OCI-LY7 (cell line): ENCODE measurements at regions not wholly inside any gene's neighbourhood (a gene's known extent, or its start where the extent isn't known, plus 50 kb on each side); places are given as distances from the start of the nearest gene placed in this dataset.

Experiments
- BruUV-seq: library from RNA; stranded (reverse); fragments of 400-500 nt; replicated peaks from 2 replicates; lab custom pipeline; 2021; lab: Mats Ljungman, UMichigan
- CTCF ChIA-PET: fragments of 300-600 bp; sonication (Branson Sonifier 250); formaldehyde crosslinking; loops from one replicate; lab custom pipeline; 2022; ENCODE audit warnings: antibody characterized with exemption; ENCODE audit not compliant: unreplicated experiment; lab: Charles Lee
- POLR2A ChIA-PET: fragments of 300-600 bp; sonication (Branson Sonifier 250); formaldehyde crosslinking; loops from one replicate; lab custom pipeline; 2022; ENCODE audit warnings: antibody characterized with exemption; lab: Charles Lee
- DNase-seq: peaks from one replicate; pipeline ENCODE4 v3.0.0-alpha.2; 2015; ENCODE audit warnings: low spot score
- H2AFZ ChIP-seq: fragments of 200-600 bp; sonication (generic), shearing (Covaris generic); 2 replicates; pipeline ENCODE4 v1.6.1; 2014; ENCODE audit warnings: mild to moderate bottlenecking, antibody characterized with exemption, low read length, moderate library complexity
- H3K27ac ChIP-seq: fragments of 200-600 bp; sonication (generic); 2 replicates; pipeline ENCODE4 v1.5.1; 2014; ENCODE audit warnings: mixed run types, low read depth, mild to moderate bottlenecking, moderate library complexity, low read length, inconsistent platforms; ENCODE audit not compliant: poor library complexity, severe bottlenecking
- H3K36me3 ChIP-seq: fragments of 200-600 bp; sonication (generic); 2 replicates; pipeline ENCODE4 v1.6.1; 2014; ENCODE audit warnings: mild to moderate bottlenecking, antibody characterized with exemption, low read length, moderate library complexity, mixed read lengths; ENCODE audit not compliant: insufficient read depth
- H3K4me1 ChIP-seq: fragments of 200-600 bp; sonication (generic); 2 replicates; pipeline ENCODE4 v1.5.1; 2014; ENCODE audit warnings: mild to moderate bottlenecking, low read length; ENCODE audit not compliant: insufficient read depth, poor library complexity, severe bottlenecking
- H3K4me2 ChIP-seq: fragments of 200-600 bp; sonication (generic); 2 replicates; pipeline ENCODE4 v1.6.1; 2014; ENCODE audit warnings: mild to moderate bottlenecking, low read length
- H3K4me3 ChIP-seq: fragments of 200-600 bp; sonication (generic); 2 replicates; pipeline ENCODE4 v1.5.1; 2014; ENCODE audit warnings: mild to moderate bottlenecking, low read depth, low read length; ENCODE audit not compliant: poor library complexity, severe bottlenecking
- H3K79me2 ChIP-seq: fragments of 200-600 bp; sonication (generic); 2 replicates; pipeline ENCODE4 v1.6.1; 2016; ENCODE audit warnings: low read depth, mild to moderate bottlenecking, low read length, moderate library complexity, mixed read lengths; ENCODE audit not compliant: insufficient read depth
- H3K9me2 ChIP-seq: fragments of 200-600 bp; sonication (generic); 2 replicates; pipeline ENCODE4 v1.6.1; 2016; ENCODE audit warnings: mild to moderate bottlenecking, low read length, mixed read lengths; ENCODE audit not compliant: insufficient read depth
- H3K9me3 ChIP-seq: fragments of 200-600 bp; sonication (generic); 2 replicates; pipeline ENCODE4 v1.6.1; 2014; ENCODE audit warnings: mild to moderate bottlenecking, mixed run types, low read length, mixed read lengths
- H4K20me1 ChIP-seq: fragments of 200-600 bp; sonication (generic); 2 replicates; pipeline ENCODE4 v1.6.1; 2014; ENCODE audit warnings: mild to moderate bottlenecking, antibody characterized with exemption, low read length, moderate library complexity, mixed read lengths; ENCODE audit not compliant: insufficient read depth
- EZH2phosphoT487 ChIP-seq: fragments of 200-600 bp; sonication (generic); IDR thresholded peaks from 2 replicates; pipeline ENCODE4 v1.6.1; 2018; ENCODE audit warnings: low read depth, borderline replicate concordance, mild to moderate bottlenecking, mixed run types, antibody characterized with exemption, low read length, moderate library complexity, mixed read lengths
- intact Hi-C: fragments of 100-400 bp; cut with micrococcal nuclease; formaldehyde crosslinking; loops from one replicate; pipeline ENCODE4 v1.10.0; 2022; ENCODE audit not compliant: unreplicated experiment
- TF ChIP-seq, protein P1 (sequence below): fragments of 200-600 bp; sonication (generic); conservative IDR thresholded peaks from 2 replicates; pipeline ENCODE4 v1.5.1; 2014; ENCODE audit warnings: mild to moderate bottlenecking, antibody characterized with exemption, low read length, moderate library complexity, mixed read lengths

GRCh38 chr14:97543221-97543620, 746.0 kb downstream of the VRK1 start:
- H3K4me1 ChIP-seq: no peaks in the 10 kb centered on the region
- no peak overlapping the region for H3K27ac ChIP-seq
- H3K4me3 ChIP-seq: no peak overlapping the region
- POLR2A ChIA-PET: no interaction called here
- no peaks in the 10 kb centered on the region for H3K9me2 ChIP-seq
- no peak for TF ChIP-seq EZH2phosphoT487
- TF ChIP-seq, protein P1, sequence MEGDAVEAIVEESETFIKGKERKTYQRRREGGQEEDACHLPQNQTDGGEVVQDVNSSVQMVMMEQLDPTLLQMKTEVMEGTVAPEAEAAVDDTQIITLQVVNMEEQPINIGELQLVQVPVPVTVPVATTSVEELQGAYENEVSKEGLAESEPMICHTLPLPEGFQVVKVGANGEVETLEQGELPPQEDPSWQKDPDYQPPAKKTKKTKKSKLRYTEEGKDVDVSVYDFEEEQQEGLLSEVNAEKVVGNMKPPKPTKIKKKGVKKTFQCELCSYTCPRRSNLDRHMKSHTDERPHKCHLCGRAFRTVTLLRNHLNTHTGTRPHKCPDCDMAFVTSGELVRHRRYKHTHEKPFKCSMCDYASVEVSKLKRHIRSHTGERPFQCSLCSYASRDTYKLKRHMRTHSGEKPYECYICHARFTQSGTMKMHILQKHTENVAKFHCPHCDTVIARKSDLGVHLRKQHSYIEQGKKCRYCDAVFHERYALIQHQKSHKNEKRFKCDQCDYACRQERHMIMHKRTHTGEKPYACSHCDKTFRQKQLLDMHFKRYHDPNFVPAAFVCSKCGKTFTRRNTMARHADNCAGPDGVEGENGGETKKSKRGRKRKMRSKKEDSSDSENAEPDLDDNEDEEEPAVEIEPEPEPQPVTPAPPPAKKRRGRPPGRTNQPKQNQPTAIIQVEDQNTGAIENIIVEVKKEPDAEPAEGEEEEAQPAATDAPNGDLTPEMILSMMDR: no peak
- no TSS peak for BruUV-seq
- H4K20me1 ChIP-seq: no peaks in the 10 kb centered on the region
- no peak overlapping the region for H3K4me2 ChIP-seq
- DNase-seq: no peak
- no peaks in the 10 kb centered on the region for H3K79me2 ChIP-seq
- H3K9me3 ChIP-seq: no peaks in the 10 kb centered on the region
- no peaks in the 10 kb centered on the region for H3K36me3 ChIP-seq
- intact Hi-C loops: no loop called here
- no peak overlapping the region for H2AFZ ChIP-seq
- CTCF ChIA-PET: no interaction called here

DNA sequence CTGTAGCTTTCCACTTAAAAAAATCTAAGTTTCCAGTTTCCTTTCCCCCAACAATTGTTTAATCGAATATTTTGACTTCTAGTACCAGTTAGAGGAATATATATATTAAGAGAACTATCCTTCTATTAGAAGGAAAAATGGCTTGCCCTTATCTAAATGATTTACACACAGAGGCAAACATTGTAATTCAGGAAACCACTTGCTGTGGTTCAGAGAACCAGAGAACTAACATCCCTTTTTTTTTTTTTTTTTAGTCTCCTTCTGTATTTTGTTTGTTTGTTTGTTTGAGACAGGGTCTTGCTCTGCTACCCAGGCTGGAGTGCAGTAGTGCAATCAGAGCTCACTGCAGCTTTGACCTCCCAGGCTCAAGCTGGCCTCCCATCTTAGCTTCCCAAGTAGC, 746.6 kb downstream of the VRK1 start:
- POLR2A ChIA-PET: no interaction called here
- no TSS peak for BruUV-seq
- H3K4me2 ChIP-seq: no peak overlapping the region
- H4K20me1 ChIP-seq: no peaks in the 10 kb centered on the region
- intact Hi-C loops: no loop called here
- no peaks in the 10 kb centered on the region for H3K79me2 ChIP-seq
- no peaks in the 10 kb centered on the region for H3K4me1 ChIP-seq
- H3K27ac ChIP-seq: no peak overlapping the region
- no peak overlapping the region for H3K4me3 ChIP-seq
- DNase-seq: no peak
- no peaks in the 10 kb centered on the region for H3K36me3 ChIP-seq
- CTCF ChIA-PET: no interaction called here
- H3K9me2 ChIP-seq: no peaks in the 10 kb centered on the region
- no peak overlapping the region for H2AFZ ChIP-seq
- TF ChIP-seq, protein P1: no peak
- no peak for TF ChIP-seq EZH2phosphoT487
- no peaks in the 10 kb centered on the region for H3K9me3 ChIP-seq

DNA sequence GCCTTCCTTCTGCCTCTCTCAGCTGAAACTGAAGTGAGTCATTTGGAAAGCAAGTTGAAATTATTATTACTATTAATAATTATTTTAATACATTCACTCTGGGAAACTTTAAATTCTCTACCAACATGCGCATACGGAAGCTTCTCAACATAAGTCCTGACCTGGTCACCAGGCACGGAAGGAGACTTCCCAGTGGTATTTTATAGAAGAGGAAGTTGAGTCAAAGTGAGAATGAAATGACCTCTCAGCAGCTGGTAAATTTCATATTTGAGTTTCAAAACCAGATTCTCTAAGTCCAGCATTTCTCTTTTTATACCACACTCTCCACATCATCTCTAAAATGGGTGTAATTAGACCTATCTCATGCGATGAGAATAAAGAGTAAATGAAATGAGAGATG, 747.4 kb downstream of the VRK1 start:
- H2AFZ ChIP-seq: no peak overlapping the region
- intact Hi-C loops: no loop called here
- H3K9me3 ChIP-seq: no peaks in the 10 kb centered on the region
- H3K27ac ChIP-seq: no peak overlapping the region
- TF ChIP-seq, protein P1: no peak
- TF ChIP-seq EZH2phosphoT487: no peak
- no peak for DNase-seq
- no peaks in the 10 kb centered on the region for H3K4me1 ChIP-seq
- no peaks in the 10 kb centered on the region for H3K9me2 ChIP-seq
- H4K20me1 ChIP-seq: no peaks in the 10 kb centered on the region
- POLR2A ChIA-PET: no interaction called here
- CTCF ChIA-PET: no interaction called here
- H3K4me2 ChIP-seq: no peak overlapping the region
- no peaks in the 10 kb centered on the region for H3K79me2 ChIP-seq
- no peaks in the 10 kb centered on the region for H3K36me3 ChIP-seq
- no peak overlapping the region for H3K4me3 ChIP-seq
- no TSS peak for BruUV-seq
